Activated CD4-positive, alpha-beta T cell treated with anti-CD3 and anti-CD28 coated beads, Interleukin-2, Interleukin-4, amounts not matched to agents 100 ng/mL and 50 ng/mL, durations not matched to agents 16 hours and 8 hours (primary cell): ENCODE measurements at regions not wholly inside any gene's neighbourhood (a gene's known extent, or its start where the extent isn't known, plus 50 kb on each side); places are given as distances from the start of the nearest gene placed in this dataset.
"Not testable (repeated sequence)": the region's sequence is repeated elsewhere in the genome, so short reads cannot be mapped to it uniquely, and the experiment has no call there.

Experiments
- DNase-seq: peaks from one replicate; pipeline ENCODE4 v3.0.0-alpha.2; 2020; ENCODE audit warnings: low spot score

- DNase-seq: not testable (repeated sequence)
Observed at GRCh38 chr5:21482983-21483650, 1370.0 kb downstream of the CDH12 start.

GRCh38 chr5:21482522-21482921 is 1370.6 kb downstream of the CDH12 start:
- DNase-seq: not testable (repeated sequence)

GRCh38 chr5:21481320-21482270 is 1371.5 kb downstream of the CDH12 start:
- DNase-seq: not testable (repeated sequence)

- DNase-seq: not testable (repeated sequence)
Observed at GRCh38 chr5:21480054-21480453, 1373.1 kb downstream of the CDH12 start.

- not testable (repeated sequence) for DNase-seq
Observed at GRCh38 chr5:21473981-21474380, 1379.2 kb downstream of the CDH12 start.

- DNase-seq: not testable (repeated sequence)
Observed at GRCh38 chr5:21473436-21473835, 1379.7 kb downstream of the CDH12 start.

- DNase-seq: not testable (repeated sequence)
Observed at GRCh38 chr5:21471691-21472090, 1381.5 kb downstream of the CDH12 start.

GRCh38 chr5:21469523-21470101 is 1383.5 kb downstream of the CDH12 start:
- not testable (repeated sequence) for DNase-seq

GRCh38 chr5:21467544-21467943 is 1385.6 kb downstream of the CDH12 start:
- DNase-seq: not testable (repeated sequence)

GRCh38 chr5:21459744-21460073 is 1393.4 kb downstream of the CDH12 start:
- not testable (repeated sequence) for DNase-seq

- no peak for DNase-seq
Observed at GRCh38 chr5:21452449-21452848, 1400.7 kb downstream of the CDH12 start.

GRCh38 chr5:21432646-21433045 is 1420.5 kb downstream of the CDH12 start:
- no peak for DNase-seq

- no peak for DNase-seq
Observed at GRCh38 chr5:21424907-21425306, 1428.2 kb downstream of the CDH12 start.

- no peak for DNase-seq
Observed at GRCh38 chr5:21419383-21419782, 1431.4 kb upstream of the CDH18 start.

GRCh38 chr5:21402089-21402488 is 1414.1 kb upstream of the CDH18 start:
- DNase-seq: not testable (repeated sequence)

- DNase-seq: no peak
Observed at GRCh38 chr5:21398511-21398910, 1410.5 kb upstream of the CDH18 start.

GRCh38 chr5:21397693-21398092 is 1409.7 kb upstream of the CDH18 start:
- no peak for DNase-seq

- no peak for DNase-seq
Observed at GRCh38 chr5:21391506-21391905, 1403.5 kb upstream of the CDH18 start.

- not testable (repeated sequence) for DNase-seq
Observed at GRCh38 chr5:21360754-21361153, 1372.8 kb upstream of the CDH18 start.

- DNase-seq: not testable (repeated sequence)
Observed at GRCh38 chr5:21341948-21342261, 1353.9 kb upstream of the CDH18 start.

- not testable (repeated sequence) for DNase-seq
Observed at GRCh38 chr5:21341203-21341947, 1353.4 kb upstream of the CDH18 start.

GRCh38 chr5:21340233-21340632 is 1352.2 kb upstream of the CDH18 start:
- not testable (repeated sequence) for DNase-seq
